Naive B cell (primary cell): ENCODE measurements at regions not wholly inside any gene's neighbourhood (a gene's known extent, or its start where the extent isn't known, plus 50 kb on each side); places are given as distances from the start of the nearest gene placed in this dataset.

ENCODE experiments used
- ATAC-seq, 2 donors: fragments of 150-1000 bp; cut with Tn5 transposase; 2 replicates each; pipeline ENCODE4 v1.10.0; 2021; ENCODE audit warnings: low read depth in 2 of 2, mild to moderate bottlenecking in 2 of 2, moderate library complexity in 2 of 2
- DNase-seq: peaks from one replicate; pipeline ENCODE4 v3.0.0; 2022
- H3K27ac Mint-ChIP-seq, 6 donors: one replicate each; pipeline ENCODE4 v1.8.0; 2020 to 2022; ENCODE audit warnings: mild to moderate bottlenecking in 6 of 6, mixed read lengths in 6 of 6, moderate library complexity in 5 of 6, inconsistent platforms in 2 of 6
- H3K27me3 Mint-ChIP-seq, 3 donors: one replicate each; pipeline ENCODE4 v1.8.0; 2021 to 2022; ENCODE audit warnings: mixed read lengths in 3 of 3, mild to moderate bottlenecking in 1 of 3
- H3K36me3 Mint-ChIP-seq, 2 donors: one replicate each; pipeline ENCODE4 v1.8.0; 2020 to 2022; ENCODE audit warnings: mixed read lengths in 2 of 2, inconsistent platforms in 1 of 2, mild to moderate bottlenecking in 1 of 2
- H3K4me1 Mint-ChIP-seq, 3 donors: one replicate each; pipeline ENCODE4 v1.8.0; 2020 to 2022; ENCODE audit warnings: mixed read lengths in 3 of 3, inconsistent platforms in 1 of 3, mild to moderate bottlenecking in 1 of 3, moderate library complexity in 1 of 3
- H3K4me3 Mint-ChIP-seq, 8 donors: one replicate each; pipeline ENCODE4 v1.8.0; 2020 to 2022; ENCODE audit warnings: mild to moderate bottlenecking in 8 of 8, mixed read lengths in 8 of 8, moderate library complexity in 8 of 8, inconsistent platforms in 2 of 8
- H3K9me3 Mint-ChIP-seq, 7 donors: one replicate each; pipeline ENCODE4 v1.8.0; 2020 to 2022; ENCODE audit warnings: mixed read lengths in 7 of 7, mild to moderate bottlenecking in 5 of 7, inconsistent platforms in 2 of 7, moderate library complexity in 1 of 7

- Mint-ChIP-seq H3K4me1 (peaks cover 0 to 10% (median 5%) of the 10 kb centered on the region in 3 donors), H3K36me3 (no peaks in the 10 kb centered on the region), H3K4me3 (no peak overlapping the region), H3K27me3 (peaks cover 19 to 32% (median 29%) of the 10 kb centered on the region in 3 donors), H3K27ac (no peak overlapping the region), H3K9me3 (peaks cover 5 to 28% (median 11%) of the 10 kb centered on the region in 7 donors)
- ATAC-seq = no peak
- no peak for DNase-seq
Measured at GRCh38 chr14:88129306-88130056, 124.5 kb downstream of the GPR65 start.

- Mint-ChIP-seq H3K27me3 (peaks cover 23 to 36% (median 29%) of the 10 kb centered on the region in 3 donors), H3K36me3 (no peaks in the 10 kb centered on the region), H3K4me1 (peaks cover 0 to 10% (median 5%) of the 10 kb centered on the region in 3 donors), H3K27ac (no peak overlapping the region), H3K9me3 (peaks cover 5 to 28% (median 11%) of the 10 kb centered on the region in 7 donors), H3K4me3 (no peak overlapping the region)
- no peak for DNase-seq
- ATAC-seq = no peak
Measured at GRCh38 chr14:88130057-88130432, 125.1 kb downstream of the GPR65 start.
